ENCODE measurements at regions not wholly inside any gene's neighbourhood (a gene's known extent, or its start where the extent isn't known, plus 50 kb on each side); places are given as distances from the start of the nearest gene placed in this dataset.

- H3K4me3 ChIP-seq (ENCODE audit: low read length) = no peak overlapping the region
- DNase-seq (ENCODE audit: low read depth, low spot score) = no peak
Measured at GRCh38 chr11:104238916-104239315, 75.0 kb upstream of the PDGFD start.

- no peak overlapping the region for H3K4me3 ChIP-seq (ENCODE audit: low read length)
- no peak for DNase-seq (ENCODE audit: low read depth, low spot score)
Measured at GRCh38 chr11:104225047-104225446, 61.1 kb upstream of the PDGFD start.

DNA sequence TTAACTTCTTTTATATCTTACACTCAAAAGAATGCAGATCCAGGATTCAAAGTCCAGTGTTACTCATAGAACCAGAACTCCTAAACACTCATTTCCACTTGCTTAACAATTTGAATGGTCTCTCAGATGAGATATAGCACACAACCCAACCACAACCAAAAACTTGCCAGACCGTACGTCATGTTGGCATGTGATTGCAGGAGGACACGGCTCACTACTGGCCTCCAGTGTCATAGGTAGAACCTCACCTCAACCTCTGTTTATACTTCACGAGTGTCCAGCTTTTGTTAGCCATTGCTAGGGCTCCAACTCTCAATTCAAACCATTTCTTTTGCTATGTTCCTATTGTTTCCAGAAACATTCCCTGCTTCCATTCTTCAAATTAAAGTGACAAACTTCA lies 58.5 kb upstream of the PDGFD start:
- no peak for DNase-seq (ENCODE audit: low read depth, low spot score)

GRCh38 chr11:104221455-104221854 lies 57.5 kb upstream of the PDGFD start:
- H3K4me3 ChIP-seq (ENCODE audit: low read length) = no peak overlapping the region
- no peak for DNase-seq (ENCODE audit: low read depth, low spot score)

More for the DNA sequence above, 58.5 kb upstream of the PDGFD start:
- no peak overlapping the region for H3K4me3 ChIP-seq (ENCODE audit: low read length)

GRCh38 chr11:104219096-104219495 lies 55.1 kb upstream of the PDGFD start:
- no peak for DNase-seq (ENCODE audit: low read depth, low spot score)
- no peak overlapping the region for H3K4me3 ChIP-seq (ENCODE audit: low read length)

GRCh38 chr11:104214517-104214916 lies 50.6 kb upstream of the PDGFD start:
- H3K4me3 ChIP-seq (ENCODE audit: low read length) = no peak overlapping the region
- DNase-seq (ENCODE audit: low read depth, low spot score) = no peak

Data from Jurkat, Clone E6-1 (cell line).